Inflammatory macrophage treated with lipopolysaccharide for 4 hours (primary cell): ENCODE measurements at regions not wholly inside any gene's neighbourhood (a gene's known extent, or its start where the extent isn't known, plus 50 kb on each side); places are given as distances from the start of the nearest gene placed in this dataset.
"Not testable (repeated sequence)": the region's sequence is repeated elsewhere in the genome, so short reads cannot be mapped to it uniquely, and the experiment has no call there.

Experiments
- DNase-seq: peaks from one replicate; pipeline ENCODE4 v3.0.0-alpha.2; 2020

GRCh38 chr3:4030624-4031023, 231.4 kb downstream of the LRRN1 start:
- no peak for DNase-seq

- no peak for DNase-seq
These were observed 234.1 kb downstream of the LRRN1 start for GRCh38 chr3:4033296-4033695.

GRCh38 chr3:4036046-4036445, 236.8 kb downstream of the LRRN1 start:
- no peak for DNase-seq

- DNase-seq: no peak
These were observed 239.1 kb downstream of the LRRN1 start for GRCh38 chr3:4038351-4038750.

- no peak for DNase-seq
These were observed 242.8 kb downstream of the LRRN1 start for GRCh38 chr3:4042070-4042469.

- DNase-seq: no peak
These were observed 243.6 kb downstream of the LRRN1 start for GRCh38 chr3:4042869-4043268.

GRCh38 chr3:4043867-4044575, 244.8 kb downstream of the LRRN1 start:
- DNase-seq: no peak

GRCh38 chr3:4044619-4045018, 245.4 kb downstream of the LRRN1 start:
- no peak for DNase-seq

- no peak for DNase-seq
These were observed 246.5 kb downstream of the LRRN1 start for GRCh38 chr3:4045756-4046155.

- no peak for DNase-seq
These were observed 248.1 kb downstream of the LRRN1 start for GRCh38 chr3:4047366-4047765.

GRCh38 chr3:4052706-4053105, 250.5 kb upstream of the SETMAR start:
- no peak for DNase-seq

- DNase-seq: no peak
These were observed 249.2 kb upstream of the SETMAR start for GRCh38 chr3:4053975-4054374.

- no peak for DNase-seq
These were observed 243.1 kb upstream of the SETMAR start for GRCh38 chr3:4060064-4060463.

GRCh38 chr3:4060603-4061002, 242.6 kb upstream of the SETMAR start:
- DNase-seq: no peak

GRCh38 chr3:4061195-4061594, 242.0 kb upstream of the SETMAR start:
- DNase-seq: peak; percentile 50

- DNase-seq: no peak
These were observed 241.3 kb upstream of the SETMAR start for GRCh38 chr3:4061783-4062360.

- DNase-seq: no peak
These were observed 240.5 kb upstream of the SETMAR start for GRCh38 chr3:4062621-4063020.

GRCh38 chr3:4063916-4064574, 239.1 kb upstream of the SETMAR start:
- no peak for DNase-seq

- DNase-seq: no peak
These were observed 238.1 kb upstream of the SETMAR start for GRCh38 chr3:4065085-4065484.

GRCh38 chr3:4065554-4065953, 237.6 kb upstream of the SETMAR start:
- no peak for DNase-seq

- no peak for DNase-seq
These were observed 235.3 kb upstream of the SETMAR start for GRCh38 chr3:4067893-4068292.

- DNase-seq: no peak
These were observed 233.4 kb upstream of the SETMAR start for GRCh38 chr3:4069796-4070195.

GRCh38 chr3:4071481-4072184, 231.5 kb upstream of the SETMAR start:
- no peak for DNase-seq

- not testable (repeated sequence) for DNase-seq
These were observed 225.9 kb upstream of the SETMAR start for GRCh38 chr3:4077278-4077677.
